Liver (tissue), 8 donors: ENCODE measurements at regions not wholly inside any gene's neighbourhood (a gene's known extent, or its start where the extent isn't known, plus 50 kb on each side); places are given as distances from the start of the nearest gene placed in this dataset.

Experiments used
- DNase-seq: peaks from one replicate; pipeline ENCODE4 v3.0.0-alpha.2; 2017; ENCODE audit warnings: low spot score
- H3K27ac ChIP-seq, 2 donors: one replicate each; pipeline ENCODE4 v1.7.0; 2013; ENCODE audit warnings: inconsistent platforms in 2 of 2, low read length in 2 of 2, control low read depth in 1 of 2, low read depth in 1 of 2, mild to moderate bottlenecking in 1 of 2
- H3K27me3 ChIP-seq, 4 donors: one replicate each; pipeline versions ENCODE4 v1.6.1 to v1.7.0; 2013; ENCODE audit warnings: low read length in 3 of 4, inconsistent platforms in 1 of 4, mild to moderate bottlenecking in 1 of 4, moderate library complexity in 1 of 4; ENCODE audit not compliant: control insufficient read depth in 4 of 4, insufficient read depth in 4 of 4
- H3K36me3 ChIP-seq, 4 donors: one replicate each; pipeline versions ENCODE4 v1.6.1 to v1.7.0; 2013; ENCODE audit warnings: low read length in 3 of 4, mild to moderate bottlenecking in 3 of 4, low read depth in 1 of 4, moderate library complexity in 1 of 4; ENCODE audit not compliant: control insufficient read depth in 4 of 4, insufficient read depth in 3 of 4
- H3K4me1 ChIP-seq, 4 donors: one replicate each; pipeline versions ENCODE4 v1.6.1 to v1.7.0; 2013; ENCODE audit warnings: low read length in 3 of 4, mild to moderate bottlenecking in 3 of 4, moderate library complexity in 1 of 4; ENCODE audit not compliant: control insufficient read depth in 4 of 4, insufficient read depth in 4 of 4
- H3K4me3 ChIP-seq, 3 donors: one replicate each; pipeline versions ENCODE4 v1.6.1 to v1.7.0; 2013; ENCODE audit warnings: low read length in 3 of 3, control low read depth in 1 of 3, low read depth in 1 of 3, mild to moderate bottlenecking in 1 of 3
- H3K9ac ChIP-seq, 2 donors: one replicate each; pipeline ENCODE4 v1.7.0; 2013; ENCODE audit warnings: low read length in 2 of 2, mild to moderate bottlenecking in 2 of 2, moderate library complexity in 2 of 2, control low read depth in 1 of 2, low read depth in 1 of 2
- H3K9me3 ChIP-seq, 4 donors: one replicate each; pipeline versions ENCODE4 v1.6.1 to v1.7.0; 2013; ENCODE audit warnings: low read length in 3 of 4; ENCODE audit not compliant: control insufficient read depth in 4 of 4
- ATF3 ChIP-seq: IDR thresholded peaks from 2 replicates; pipeline ENCODE4 v1.6.1; 2016; ENCODE audit warnings: antibody characterized with exemption
- EGR1 ChIP-seq, 2 donors: IDR thresholded peaks; 2 replicates each; pipeline ENCODE4 v1.6.1; 2016 to 2018; ENCODE audit warnings: antibody characterized with exemption in 2 of 2, low read depth in 2 of 2
- FOXA1 ChIP-seq: IDR thresholded peaks from 2 replicates; pipeline ENCODE4 v1.6.1; 2016; ENCODE audit warnings: antibody characterized with exemption
- FOXA2 ChIP-seq: IDR thresholded peaks from 2 replicates; pipeline ENCODE4 v1.6.1; 2016; ENCODE audit warnings: antibody characterized with exemption
- GABPA ChIP-seq, 2 donors: IDR thresholded peaks in 1 of 2; conservative IDR thresholded peaks in 1 of 2; 2 replicates each; pipeline ENCODE4 v1.6.1; 2016; ENCODE audit warnings: antibody characterized with exemption in 2 of 2, mild to moderate bottlenecking in 1 of 2, moderate library complexity in 1 of 2
- HNF4A ChIP-seq, 2 donors: conservative IDR thresholded peaks; 2 replicates each; pipeline ENCODE4 v1.6.1; 2016; ENCODE audit warnings: antibody characterized with exemption in 2 of 2, mild to moderate bottlenecking in 2 of 2
- HNF4G ChIP-seq: IDR thresholded peaks from 2 replicates; pipeline ENCODE4 v1.6.1; 2016; ENCODE audit warnings: antibody characterized with exemption
- JUND ChIP-seq, 2 donors: IDR thresholded peaks; 2 replicates each; pipeline ENCODE4 v1.6.1; 2016; ENCODE audit warnings: antibody characterized with exemption in 2 of 2
- NR2F2 ChIP-seq: IDR thresholded peaks from 2 replicates; pipeline ENCODE4 v1.6.1; 2016; ENCODE audit warnings: antibody characterized with exemption
- RAD21 ChIP-seq, 2 donors: IDR thresholded peaks; 2 replicates each; pipeline ENCODE4 v1.6.1; 2016; ENCODE audit warnings: antibody characterized with exemption in 2 of 2, mild to moderate bottlenecking in 2 of 2
- REST ChIP-seq: IDR thresholded peaks from 2 replicates; pipeline ENCODE4 v1.6.1; 2016; ENCODE audit warnings: antibody characterized with exemption, mild to moderate bottlenecking
- RXRA ChIP-seq, 2 donors: IDR thresholded peaks; 2 replicates each; pipeline ENCODE4 v1.6.1; 2017 to 2018; ENCODE audit warnings: antibody characterized with exemption in 2 of 2, mild to moderate bottlenecking in 1 of 2
- SP1 ChIP-seq: IDR thresholded peaks from 2 replicates; pipeline ENCODE4 v1.6.1; 2018; ENCODE audit warnings: antibody characterized with exemption, mild to moderate bottlenecking
- TAF1 ChIP-seq: conservative IDR thresholded peaks from 2 replicates; pipeline ENCODE4 v1.6.1; 2016; ENCODE audit warnings: antibody characterized with exemption, mild to moderate bottlenecking
- YY1 ChIP-seq: IDR thresholded peaks from 2 replicates; pipeline ENCODE4 v1.6.1; 2016; ENCODE audit warnings: antibody characterized with exemption, mild to moderate bottlenecking
- ZBTB33 ChIP-seq: IDR thresholded peaks from 2 replicates; pipeline ENCODE4 v1.6.1; 2016; ENCODE audit warnings: antibody characterized with exemption
- WGBS: extraction: QIAGEN DNeasy Blood & Tissue Kit; methylation state at CpG from one replicate; pipeline ENCODE4 v1.1.7; 2013; 5-methylcytosine and 5-hydroxymethylcytosine counted together
- TF ChIP-seq, protein P1 (sequence below): IDR thresholded peaks from 2 replicates; pipeline ENCODE4 v1.6.1; 2016; ENCODE audit warnings: antibody characterized with exemption
- TF ChIP-seq, protein P2 (sequence below): fragments of 150-350 bp; IDR thresholded peaks from 2 replicates; pipeline ENCODE4 v1.5.1; 2017; ENCODE audit warnings: improper control_type of control experiment, low read depth, low read length; ENCODE audit not compliant: missing input control
- donor health status: healthy.
- donor health status: healthy.
- donor health status: healthy.
- donor health status: healthy.
- donor health status: healthy.

DNA sequence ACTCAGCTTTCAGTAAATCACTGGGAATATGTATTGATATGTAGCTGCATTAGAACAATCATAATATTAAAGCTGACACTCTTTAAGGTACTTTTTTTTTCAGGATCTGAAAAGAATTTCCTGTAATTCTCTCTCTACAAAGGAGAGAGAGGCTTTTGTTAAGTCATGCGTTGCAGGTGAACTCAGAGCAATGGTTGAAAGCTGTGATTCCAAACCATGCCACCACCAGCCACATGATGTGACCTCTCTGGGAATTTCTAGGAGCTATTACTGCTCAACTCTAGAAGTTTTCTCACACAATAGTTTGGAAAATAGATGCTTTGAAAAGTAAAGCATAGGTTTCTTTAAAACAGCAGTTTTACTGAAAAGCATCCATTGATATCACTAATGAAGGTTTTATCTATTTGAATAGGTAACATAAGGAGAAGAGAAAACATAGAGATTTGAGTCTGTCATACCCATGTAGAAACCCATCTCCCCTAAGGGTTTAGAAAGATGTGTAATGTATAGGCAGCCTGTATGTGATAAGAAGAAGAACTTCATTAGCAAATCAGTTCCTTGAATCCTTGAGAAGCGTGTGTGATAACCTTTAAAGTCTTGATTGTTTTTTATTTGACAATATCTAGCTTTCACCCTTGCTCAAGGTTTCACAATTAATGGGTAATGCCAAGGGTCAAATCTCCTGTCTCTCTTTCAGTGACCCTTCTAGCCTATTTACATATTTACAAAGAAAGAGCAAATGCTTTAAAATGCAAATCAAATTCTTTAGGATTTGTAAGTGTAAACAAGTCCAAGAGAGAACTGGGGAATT lies 161.0 kb upstream of the ANKRD50 start:
- H3K4me1 ChIP-seq, result no peaks in the 10 kb centered on the region
- no peak overlapping the region for H3K4me3 ChIP-seq
- whole genome bisulfite sequencing, result 43% methylated on average over 2 of the region's 2 CpGs
- H3K27me3 ChIP-seq, result no peaks in the 10 kb centered on the region
- H3K27ac ChIP-seq, result no peak overlapping the region
- H3K9me3 ChIP-seq, result peaks cover 0 to 5% (median 2%) of the 10 kb centered on the region in 4 donors
- no peak overlapping the region for H3K9ac ChIP-seq
- TF ChIP-seq HNF4A (conservative IDR thresholded peaks at IDR 0.05) (no peak), RAD21 (IDR thresholded peaks at IDR 0.05) (no peak), REST (no peak), HNF4G (no peak), JUND (IDR thresholded peaks at IDR 0.05) (no peak), NR2F2 (no peak), FOXA2 (no peak), SP1 (no peak)
- TF ChIP-seq, protein P1, sequence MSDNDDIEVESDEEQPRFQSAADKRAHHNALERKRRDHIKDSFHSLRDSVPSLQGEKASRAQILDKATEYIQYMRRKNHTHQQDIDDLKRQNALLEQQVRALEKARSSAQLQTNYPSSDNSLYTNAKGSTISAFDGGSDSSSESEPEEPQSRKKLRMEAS, result no peak
- DNase-seq, result no peak
- no peaks in the 10 kb centered on the region for H3K36me3 ChIP-seq

GRCh38 chr4:124872659-124873058 lies 160.1 kb upstream of the ANKRD50 start:
- no peaks in the 10 kb centered on the region for H3K4me1 ChIP-seq
- TF ChIP-seq RAD21 (IDR thresholded peaks at IDR 0.05) (no peak), GABPA (IDR thresholded peaks at IDR 0.05 in 1 of 2, conservative IDR thresholded peaks at IDR 0.05 in 1 of 2) (no peak), TAF1 (no peak), FOXA2 (no peak), REST (no peak), HNF4A (conservative IDR thresholded peaks at IDR 0.05) (no peak), FOXA1 (no peak), SP1 (no peak), EGR1 (IDR thresholded peaks at IDR 0.05; ENCODE audit: low read depth in 2 of 2) (no peak), NR2F2 (no peak), RXRA (IDR thresholded peaks at IDR 0.05) (no peak), ATF3 (no peak), ZBTB33 (no peak), HNF4G (no peak), JUND (IDR thresholded peaks at IDR 0.05) (no peak), YY1 (no peak)
- TF ChIP-seq, protein P1, result no peak
- TF ChIP-seq, protein P2, sequence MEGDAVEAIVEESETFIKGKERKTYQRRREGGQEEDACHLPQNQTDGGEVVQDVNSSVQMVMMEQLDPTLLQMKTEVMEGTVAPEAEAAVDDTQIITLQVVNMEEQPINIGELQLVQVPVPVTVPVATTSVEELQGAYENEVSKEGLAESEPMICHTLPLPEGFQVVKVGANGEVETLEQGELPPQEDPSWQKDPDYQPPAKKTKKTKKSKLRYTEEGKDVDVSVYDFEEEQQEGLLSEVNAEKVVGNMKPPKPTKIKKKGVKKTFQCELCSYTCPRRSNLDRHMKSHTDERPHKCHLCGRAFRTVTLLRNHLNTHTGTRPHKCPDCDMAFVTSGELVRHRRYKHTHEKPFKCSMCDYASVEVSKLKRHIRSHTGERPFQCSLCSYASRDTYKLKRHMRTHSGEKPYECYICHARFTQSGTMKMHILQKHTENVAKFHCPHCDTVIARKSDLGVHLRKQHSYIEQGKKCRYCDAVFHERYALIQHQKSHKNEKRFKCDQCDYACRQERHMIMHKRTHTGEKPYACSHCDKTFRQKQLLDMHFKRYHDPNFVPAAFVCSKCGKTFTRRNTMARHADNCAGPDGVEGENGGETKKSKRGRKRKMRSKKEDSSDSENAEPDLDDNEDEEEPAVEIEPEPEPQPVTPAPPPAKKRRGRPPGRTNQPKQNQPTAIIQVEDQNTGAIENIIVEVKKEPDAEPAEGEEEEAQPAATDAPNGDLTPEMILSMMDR, result no peak
- 97% methylated on average over 2 of the region's 2 CpGs for WGBS
- no peaks in the 10 kb centered on the region for H3K36me3 ChIP-seq
- DNase-seq, result no peak
- H3K4me3 ChIP-seq, result no peak overlapping the region
- H3K9me3 ChIP-seq, result peaks cover 0 to 5% (median 2%) of the 10 kb centered on the region in 4 donors
- H3K9ac ChIP-seq, result no peak overlapping the region
- no peaks in the 10 kb centered on the region for H3K27me3 ChIP-seq
- no peak overlapping the region for H3K27ac ChIP-seq
